ENCODE measurements at regions not wholly inside any gene's neighbourhood (a gene's known extent, or its start where the extent isn't known, plus 50 kb on each side); places are given as distances from the start of the nearest gene placed in this dataset.
"Not testable (repeated sequence)": the region's sequence is repeated elsewhere in the genome, so short reads cannot be mapped to it uniquely, and the experiment has no call there.

DNA sequence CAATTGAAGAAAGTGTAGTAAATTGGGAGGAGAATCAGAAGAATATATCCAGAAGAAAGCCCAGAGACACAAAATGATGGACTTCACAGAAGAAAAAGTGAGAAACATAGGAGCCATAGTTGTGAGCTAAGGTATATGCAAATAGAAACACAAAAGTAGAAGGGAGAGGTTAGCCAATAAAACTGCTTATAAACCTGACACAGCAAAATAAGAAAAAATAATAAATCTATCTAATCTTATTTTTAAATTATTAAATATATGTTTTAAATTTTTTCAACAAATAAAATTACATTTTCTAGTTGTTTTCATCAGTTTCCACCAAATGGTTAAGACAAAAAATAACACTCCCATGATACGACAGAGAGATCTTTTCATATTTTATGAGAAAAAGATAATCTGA, 903.5 kb downstream of the DNAJB9 start:
- no peak for DNase-seq (ENCODE audit: low spot score in 2 of 2, unreplicated experiment in 2 of 2)
- peaks cover 3% of the 10 kb centered on the region for H3K27me3 Mint-ChIP-seq (ENCODE audit: low read depth)
- H3K36me3 Mint-ChIP-seq, result no peaks in the 10 kb centered on the region
- no peak overlapping the region for H3K4me3 Mint-ChIP-seq
- peaks cover 4% of the 10 kb centered on the region for H3K9me3 Mint-ChIP-seq
- TF ChIP-seq, protein P1, sequence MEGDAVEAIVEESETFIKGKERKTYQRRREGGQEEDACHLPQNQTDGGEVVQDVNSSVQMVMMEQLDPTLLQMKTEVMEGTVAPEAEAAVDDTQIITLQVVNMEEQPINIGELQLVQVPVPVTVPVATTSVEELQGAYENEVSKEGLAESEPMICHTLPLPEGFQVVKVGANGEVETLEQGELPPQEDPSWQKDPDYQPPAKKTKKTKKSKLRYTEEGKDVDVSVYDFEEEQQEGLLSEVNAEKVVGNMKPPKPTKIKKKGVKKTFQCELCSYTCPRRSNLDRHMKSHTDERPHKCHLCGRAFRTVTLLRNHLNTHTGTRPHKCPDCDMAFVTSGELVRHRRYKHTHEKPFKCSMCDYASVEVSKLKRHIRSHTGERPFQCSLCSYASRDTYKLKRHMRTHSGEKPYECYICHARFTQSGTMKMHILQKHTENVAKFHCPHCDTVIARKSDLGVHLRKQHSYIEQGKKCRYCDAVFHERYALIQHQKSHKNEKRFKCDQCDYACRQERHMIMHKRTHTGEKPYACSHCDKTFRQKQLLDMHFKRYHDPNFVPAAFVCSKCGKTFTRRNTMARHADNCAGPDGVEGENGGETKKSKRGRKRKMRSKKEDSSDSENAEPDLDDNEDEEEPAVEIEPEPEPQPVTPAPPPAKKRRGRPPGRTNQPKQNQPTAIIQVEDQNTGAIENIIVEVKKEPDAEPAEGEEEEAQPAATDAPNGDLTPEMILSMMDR (IDR thresholded peaks at IDR 0.05; ENCODE audit: unreplicated experiment), result no peak
- no peaks in the 10 kb centered on the region for H3K4me1 Mint-ChIP-seq
- no peak overlapping the region for H3K27ac Mint-ChIP-seq

DNA sequence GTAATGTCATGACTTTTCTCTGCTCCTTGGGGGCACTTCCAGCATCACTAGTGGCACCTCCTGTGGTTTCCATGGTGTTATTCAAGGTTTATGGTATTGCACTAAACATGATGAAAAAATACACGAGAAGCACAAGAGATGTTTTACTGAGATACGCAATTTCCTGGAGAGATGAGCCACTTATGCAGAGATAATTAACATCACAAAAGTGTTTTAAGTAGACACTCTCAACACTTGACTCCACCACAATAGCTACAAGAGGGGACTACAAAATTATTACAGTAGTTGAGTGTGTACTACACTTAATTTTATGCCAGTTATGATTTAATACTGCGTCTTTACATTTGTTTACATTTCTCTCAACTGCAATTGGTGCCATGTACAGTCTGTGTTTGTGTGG, 906.7 kb downstream of the DNAJB9 start:
- Mint-ChIP-seq H3K4me1 (peaks cover 5% of the 10 kb centered on the region), H3K9me3 (peaks cover 4% of the 10 kb centered on the region), H3K27ac (no peak overlapping the region), H3K36me3 (no peaks in the 10 kb centered on the region), H3K27me3 (ENCODE audit: low read depth) (peaks cover 3% of the 10 kb centered on the region), H3K4me3 (no peak overlapping the region)
- TF ChIP-seq, protein P1 (IDR thresholded peaks at IDR 0.05; ENCODE audit: unreplicated experiment), result no peak
- DNase-seq (ENCODE audit: low spot score in 2 of 2, unreplicated experiment in 2 of 2), result no peak

DNA sequence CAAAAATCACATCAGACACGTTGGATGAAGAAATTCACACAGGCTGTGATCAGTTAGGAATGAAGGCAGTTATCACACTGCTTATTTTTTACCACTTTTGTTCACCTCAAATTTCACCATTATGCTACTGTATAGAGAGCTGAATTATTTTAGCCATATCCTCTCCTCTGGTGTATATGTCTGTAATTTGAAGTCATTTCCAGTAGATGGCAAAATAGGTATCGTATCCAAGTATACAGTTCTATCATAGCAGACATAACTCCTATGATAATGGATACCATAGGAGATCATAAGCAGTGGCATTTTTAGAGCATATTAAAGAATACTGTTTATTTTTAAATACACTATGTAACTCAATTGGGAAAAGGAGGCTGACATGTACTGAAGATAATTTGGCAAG, 909.7 kb downstream of the DNAJB9 start:
- DNase-seq (ENCODE audit: low spot score in 2 of 2, unreplicated experiment in 2 of 2), result no peak
- no peak overlapping the region for H3K4me3 Mint-ChIP-seq
- no peak overlapping the region for H3K27ac Mint-ChIP-seq
- H3K27me3 Mint-ChIP-seq (ENCODE audit: low read depth), result peaks cover 1% of the 10 kb centered on the region
- TF ChIP-seq, protein P1 (IDR thresholded peaks at IDR 0.05; ENCODE audit: unreplicated experiment), result no peak
- no peaks in the 10 kb centered on the region for H3K36me3 Mint-ChIP-seq
- no peaks in the 10 kb centered on the region for H3K9me3 Mint-ChIP-seq
- peaks cover 5% of the 10 kb centered on the region for H3K4me1 Mint-ChIP-seq

DNA sequence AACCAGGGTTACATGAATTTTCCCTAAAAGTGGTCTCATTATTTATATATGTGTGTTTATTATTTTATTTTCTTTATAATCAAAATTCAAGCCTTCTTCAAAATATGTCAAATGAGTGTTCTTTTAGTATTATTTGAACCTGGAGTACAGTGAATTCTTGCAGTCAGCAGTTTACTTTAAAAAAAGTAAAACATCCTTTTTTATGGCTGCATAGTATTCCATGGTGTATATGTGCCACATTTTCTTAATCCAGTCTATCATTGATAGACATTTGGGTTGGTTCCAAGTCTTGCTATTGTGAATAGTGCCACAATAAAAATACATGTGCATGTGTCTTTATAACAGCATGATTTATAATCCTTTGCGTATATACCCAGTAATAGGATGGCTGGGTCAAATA, 920.9 kb downstream of the DNAJB9 start:
- H3K4me1 Mint-ChIP-seq; H3K9me3 Mint-ChIP-seq; H3K27me3 Mint-ChIP-seq (ENCODE audit: low read depth); H3K27ac Mint-ChIP-seq; H3K4me3 Mint-ChIP-seq; DNase-seq (ENCODE audit: low spot score in 2 of 2, unreplicated experiment in 2 of 2); H3K36me3 Mint-ChIP-seq: not testable (repeated sequence)

DNA sequence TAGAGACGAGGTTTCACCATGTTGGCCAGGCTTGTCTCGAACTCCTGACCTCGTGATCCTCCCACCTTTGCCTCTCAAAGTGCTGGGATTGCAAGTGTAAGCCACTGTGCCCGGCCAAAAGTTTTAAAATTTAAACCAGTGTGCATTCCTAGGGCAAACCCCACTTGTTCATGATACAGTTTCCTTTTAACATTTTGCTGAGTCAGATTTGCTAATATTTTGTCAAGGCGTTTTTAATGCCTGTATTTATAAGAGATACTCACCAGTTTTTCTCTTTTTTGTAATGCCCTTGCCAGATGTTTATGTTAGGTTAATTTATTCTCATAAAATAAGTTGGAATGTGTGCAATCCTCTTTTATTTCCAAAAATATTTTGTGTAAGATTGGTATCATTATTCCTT, 927.4 kb downstream of the DNAJB9 start:
- H3K9me3 Mint-ChIP-seq, result peaks cover 31% of the 10 kb centered on the region
- H3K27ac Mint-ChIP-seq, result no peak overlapping the region

DNA sequence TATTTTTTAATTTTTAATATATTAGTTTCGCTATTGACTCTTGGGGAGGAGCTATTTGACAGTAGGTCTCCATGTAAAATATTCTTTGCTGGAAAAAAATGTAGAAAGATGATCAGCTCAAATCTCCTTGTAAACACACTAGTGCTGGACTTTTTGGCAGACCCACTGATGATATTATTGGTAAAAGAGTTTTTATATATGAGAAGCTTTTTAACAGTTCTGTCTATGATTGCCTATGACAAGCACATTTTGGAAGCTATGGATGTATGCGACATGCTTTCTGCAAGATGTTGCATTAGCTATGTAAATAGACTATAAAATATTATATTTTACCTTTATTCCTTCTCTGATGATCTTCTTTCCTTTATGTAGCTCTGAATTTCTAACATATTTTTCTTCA, 928.5 kb downstream of the DNAJB9 start:
- no peaks in the 10 kb centered on the region for H3K27me3 Mint-ChIP-seq (ENCODE audit: low read depth)
- H3K9me3 Mint-ChIP-seq, result peaks cover 36% of the 10 kb centered on the region
- DNase-seq (ENCODE audit: low spot score in 2 of 2, unreplicated experiment in 2 of 2), result no peak
- TF ChIP-seq, protein P1 (IDR thresholded peaks at IDR 0.05; ENCODE audit: unreplicated experiment), result no peak
- H3K4me3 Mint-ChIP-seq, result no peak overlapping the region
- no peak overlapping the region for H3K27ac Mint-ChIP-seq
- H3K36me3 Mint-ChIP-seq, result peaks cover 4% of the 10 kb centered on the region
- H3K4me1 Mint-ChIP-seq, result no peaks in the 10 kb centered on the region

More for the DNA sequence above, 927.4 kb downstream of the DNAJB9 start:
- TF ChIP-seq, protein P1 (IDR thresholded peaks at IDR 0.05; ENCODE audit: unreplicated experiment), result no peak
- no peaks in the 10 kb centered on the region for H3K27me3 Mint-ChIP-seq (ENCODE audit: low read depth)
- H3K36me3 Mint-ChIP-seq, result peaks cover 4% of the 10 kb centered on the region
- H3K4me1 Mint-ChIP-seq, result no peaks in the 10 kb centered on the region
- no peak for DNase-seq (ENCODE audit: low spot score in 2 of 2, unreplicated experiment in 2 of 2)
- H3K4me3 Mint-ChIP-seq, result no peak overlapping the region

Data from mesothelial cell of epicardium (in vitro differentiated cells).